ENCODE measurements at regions not wholly inside any gene's neighbourhood (a gene's known extent, or its start where the extent isn't known, plus 50 kb on each side); places are given as distances from the start of the nearest gene placed in this dataset.
"Not testable (repeated sequence)": the region's sequence is repeated elsewhere in the genome, so short reads cannot be mapped to it uniquely, and the experiment has no call there.

- not testable (repeated sequence) for DNase-seq (ENCODE audit: low spot score)
Observed at GRCh38 chr16:16561532-16561931, 182.6 kb downstream of the NPIPA7 start.

DNA sequence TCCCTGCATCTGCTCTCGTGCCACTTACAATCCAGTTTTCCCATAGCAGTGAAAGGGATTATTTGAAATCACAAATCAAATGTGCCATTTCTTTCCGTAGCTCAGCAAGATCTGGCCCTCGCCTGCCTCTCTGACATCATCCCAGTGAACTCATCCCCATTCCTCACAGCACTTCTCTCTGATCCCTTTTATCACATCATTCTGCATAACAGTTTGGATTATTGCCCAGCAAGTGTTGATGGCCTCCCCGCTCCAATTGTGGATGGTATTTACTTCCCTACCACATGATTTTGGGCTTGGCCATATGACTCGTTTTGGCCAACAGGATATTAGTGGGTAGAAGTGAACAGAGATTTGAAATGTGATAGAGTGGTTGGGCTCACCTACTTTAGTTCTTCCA lies 185.0 kb downstream of the NPIPA7 start:
- DNase-seq (ENCODE audit: low spot score), result not testable (repeated sequence)

DNA sequence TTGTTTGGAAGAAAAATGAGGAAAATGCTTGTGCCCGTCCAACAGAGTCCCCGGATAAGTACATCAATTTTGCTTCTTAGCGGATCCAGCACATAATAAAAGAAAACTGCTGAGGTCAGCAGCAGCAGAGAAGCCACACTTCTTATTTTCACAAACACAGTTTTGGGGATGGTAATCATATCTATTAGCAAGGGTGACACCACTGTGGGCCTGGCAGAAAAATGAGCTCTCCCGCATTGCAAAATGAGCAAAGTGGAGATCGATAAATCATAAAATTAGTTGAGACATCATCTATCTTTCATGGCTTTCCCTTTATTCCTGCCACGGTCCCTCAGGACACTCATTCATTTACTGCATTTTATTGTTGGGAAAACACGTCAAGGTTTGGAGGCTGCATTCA lies 186.4 kb downstream of the NPIPA7 start:
- not testable (repeated sequence) for DNase-seq (ENCODE audit: low spot score)

DNA sequence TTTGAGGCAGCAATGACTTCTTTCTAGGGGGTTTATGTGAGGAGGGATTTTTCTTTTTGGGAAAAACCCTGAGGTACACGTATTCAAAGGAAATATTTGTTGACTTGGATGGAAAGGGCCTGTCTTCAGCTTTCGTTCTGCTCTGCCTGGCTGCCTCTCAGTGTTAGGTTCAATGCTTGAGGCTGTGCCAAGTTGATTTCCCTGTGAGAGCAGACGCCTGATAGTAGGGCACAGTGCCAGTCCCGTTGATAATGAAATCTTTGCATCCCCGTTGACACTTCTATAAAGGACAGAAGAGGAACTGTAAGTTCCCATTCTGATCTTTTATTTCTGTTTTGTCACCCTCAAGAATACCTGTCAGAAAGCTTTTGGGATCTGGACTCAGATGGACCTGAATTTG lies 191.1 kb downstream of the NPIPA7 start:
- DNase-seq (ENCODE audit: low spot score), result peak; percentile 32

DNA sequence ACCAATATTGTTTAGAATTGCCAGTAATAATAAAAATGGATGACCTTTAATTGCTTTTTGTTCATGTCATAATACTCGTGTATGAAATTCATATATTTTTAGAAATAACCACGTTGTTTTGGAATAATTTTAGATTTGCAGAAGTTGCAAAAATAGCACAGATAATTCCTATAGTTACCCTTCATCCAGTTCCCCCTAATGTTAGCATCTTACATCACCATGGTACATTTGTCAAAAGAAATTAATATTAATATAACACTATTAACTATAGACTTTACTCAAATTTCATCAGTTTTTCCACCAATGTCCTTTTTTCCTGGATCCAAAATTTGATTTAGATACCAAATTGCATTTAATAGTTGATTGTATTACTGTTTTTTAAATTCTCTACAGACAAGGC lies 191.9 kb downstream of the NPIPA7 start:
- not testable (repeated sequence) for DNase-seq (ENCODE audit: low spot score)

GRCh38 chr16:16572130-16572774 lies 193.3 kb downstream of the NPIPA7 start:
- DNase-seq (ENCODE audit: low spot score), result not testable (repeated sequence)

DNA sequence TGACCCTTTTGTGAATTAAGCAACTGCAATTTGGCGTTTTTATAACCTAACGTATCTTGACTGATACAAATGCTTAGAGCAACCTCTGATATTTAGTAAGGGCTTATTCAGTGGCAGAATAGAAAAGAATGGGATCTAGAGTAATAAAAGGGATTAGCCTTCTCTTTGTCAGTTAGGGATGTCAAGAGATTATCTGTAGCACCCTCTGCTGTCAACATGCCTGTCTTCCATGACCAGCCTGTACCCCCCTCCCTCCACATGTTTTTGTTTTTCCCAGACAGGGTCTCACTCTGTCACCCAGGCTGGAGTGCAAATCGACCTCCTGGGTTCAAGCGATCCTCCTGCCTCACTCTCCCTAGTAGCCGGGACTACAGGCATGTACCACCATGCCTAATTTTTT lies 198.1 kb downstream of the NPIPA7 start:
- DNase-seq (ENCODE audit: low spot score), result not testable (repeated sequence)

DNA sequence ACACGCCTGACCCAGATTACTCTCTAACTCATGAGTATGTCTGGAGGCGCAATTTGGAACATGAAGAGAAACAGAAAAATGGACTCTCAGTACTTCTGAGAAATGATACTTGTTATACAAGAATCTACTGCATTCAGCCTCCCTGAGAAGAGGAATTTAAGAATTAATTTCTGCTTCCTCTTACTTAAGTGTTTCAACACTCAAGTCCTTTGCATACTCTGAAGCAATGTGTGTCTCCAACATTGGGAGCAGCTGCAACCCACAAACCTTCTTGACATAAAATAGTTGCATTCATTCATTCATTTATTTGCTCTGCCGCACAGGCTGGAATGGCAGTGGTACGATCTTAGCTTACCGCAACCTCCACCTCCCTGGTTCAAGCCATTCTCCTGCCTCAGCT lies 199.8 kb downstream of the NPIPA7 start:
- DNase-seq (ENCODE audit: low spot score), result no peak

DNA sequence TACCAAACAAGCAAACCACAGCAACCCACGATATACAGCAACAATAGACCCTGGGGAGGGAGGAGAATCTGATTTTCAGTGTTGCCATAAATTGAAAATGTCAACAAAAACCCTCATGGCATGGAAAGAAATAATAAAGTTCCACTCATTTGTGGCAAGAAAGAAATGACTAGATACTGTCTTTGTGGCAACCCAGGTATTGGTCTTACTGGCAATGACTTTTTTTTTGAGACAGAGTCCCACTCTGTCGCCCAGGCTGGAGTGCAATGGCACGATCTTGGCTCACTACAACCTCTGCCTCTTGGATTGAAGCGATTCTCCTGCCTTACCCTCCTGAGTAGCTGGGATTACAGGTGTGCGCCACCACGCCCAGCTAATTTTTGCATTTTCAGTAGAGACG lies 204.0 kb downstream of the NPIPA7 start:
- not testable (repeated sequence) for DNase-seq (ENCODE audit: low spot score)

DNA sequence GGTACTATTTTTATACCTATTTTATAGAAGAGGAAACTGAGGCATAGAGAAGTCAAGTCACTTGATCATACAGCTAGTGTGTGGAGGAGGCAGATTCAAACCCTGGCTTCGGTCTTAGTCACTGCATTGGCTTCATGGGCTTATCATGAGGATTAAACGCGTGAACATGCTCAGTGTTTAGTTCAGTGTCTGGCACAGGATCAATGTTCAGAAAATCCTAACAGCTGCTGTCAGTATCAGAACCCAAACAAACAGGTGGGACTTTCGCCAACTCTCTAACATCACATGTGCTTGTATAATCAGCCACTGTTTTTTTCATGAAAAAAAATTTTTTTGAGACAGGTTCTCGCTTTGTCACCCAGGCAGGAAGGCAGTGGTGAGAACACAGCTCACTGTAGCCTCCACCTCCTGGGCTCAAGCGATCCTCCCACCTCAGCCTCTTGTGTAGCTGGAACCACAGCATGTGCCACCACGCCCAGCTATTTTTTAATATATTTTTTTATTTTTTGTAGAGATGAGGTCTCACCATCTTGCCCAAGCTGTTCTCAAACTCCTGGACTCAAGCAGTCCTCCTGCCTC lies 207.2 kb downstream of the NPIPA7 start:
- not testable (repeated sequence) for DNase-seq (ENCODE audit: low spot score)

DNA sequence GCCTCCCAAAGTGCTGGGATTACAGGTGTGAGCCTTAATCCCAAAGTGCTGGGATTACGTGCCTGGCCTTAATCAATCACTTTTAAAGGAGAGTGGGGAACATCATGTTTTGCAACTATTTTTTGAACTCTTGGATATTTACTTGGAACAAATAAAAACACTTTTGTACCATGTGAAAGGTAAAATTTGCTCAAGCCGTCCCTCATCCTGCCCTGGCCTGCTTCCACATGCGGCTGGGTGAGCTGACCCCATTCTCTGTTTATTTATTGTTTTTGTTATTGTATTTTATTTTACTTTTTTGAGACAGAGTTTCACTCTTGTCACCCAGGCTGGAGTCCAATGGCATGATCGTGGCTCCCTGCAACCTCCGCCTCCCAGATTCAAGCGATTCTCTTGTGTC lies 208.0 kb downstream of the NPIPA7 start:
- DNase-seq (ENCODE audit: low spot score), result not testable (repeated sequence)

- DNase-seq (ENCODE audit: low spot score), result not testable (repeated sequence)
Observed at GRCh38 chr16:16588436-16588835, 209.5 kb downstream of the NPIPA7 start.

GRCh38 chr16:16590654-16591318 lies 211.8 kb downstream of the NPIPA7 start:
- not testable (repeated sequence) for DNase-seq (ENCODE audit: low spot score)

- DNase-seq (ENCODE audit: low spot score), result peak; percentile 32
Observed at GRCh38 chr16:16593156-16593863, 214.4 kb downstream of the NPIPA7 start.

DNA sequence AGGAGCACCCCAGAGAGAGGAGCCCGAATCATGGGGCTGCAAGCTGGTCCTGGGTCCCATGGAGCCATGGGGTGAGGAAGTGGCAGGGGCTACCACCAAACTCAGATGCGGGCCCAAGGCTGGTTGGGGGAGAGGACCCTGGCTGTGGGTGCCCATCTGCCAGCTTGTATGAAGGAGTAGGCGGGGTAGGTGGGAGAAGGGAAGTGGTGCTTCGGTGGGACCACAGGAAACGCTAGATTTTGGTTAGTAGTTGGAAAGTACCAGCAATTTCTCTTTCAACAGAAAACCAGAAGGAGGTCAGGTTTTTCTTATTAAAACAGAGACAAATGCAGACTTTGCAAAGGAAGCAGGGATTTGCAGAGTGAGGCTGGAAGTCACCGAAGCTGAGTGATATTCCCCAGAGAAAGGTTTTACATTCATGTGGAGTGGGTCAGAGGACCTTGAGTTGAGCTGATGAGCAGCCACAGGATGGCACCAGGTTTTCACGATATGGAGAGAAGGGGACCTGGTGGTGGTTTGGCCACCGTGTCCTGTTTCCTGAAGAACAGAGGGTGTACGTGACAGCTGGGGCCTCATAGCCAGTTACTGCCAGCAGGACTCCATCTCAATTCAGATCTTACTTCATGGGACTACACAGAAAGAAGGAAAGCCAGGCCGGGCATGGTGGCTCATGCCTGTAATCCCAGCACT lies 216.2 kb downstream of the NPIPA7 start:
- not testable (repeated sequence) for DNase-seq (ENCODE audit: low spot score)

DNA sequence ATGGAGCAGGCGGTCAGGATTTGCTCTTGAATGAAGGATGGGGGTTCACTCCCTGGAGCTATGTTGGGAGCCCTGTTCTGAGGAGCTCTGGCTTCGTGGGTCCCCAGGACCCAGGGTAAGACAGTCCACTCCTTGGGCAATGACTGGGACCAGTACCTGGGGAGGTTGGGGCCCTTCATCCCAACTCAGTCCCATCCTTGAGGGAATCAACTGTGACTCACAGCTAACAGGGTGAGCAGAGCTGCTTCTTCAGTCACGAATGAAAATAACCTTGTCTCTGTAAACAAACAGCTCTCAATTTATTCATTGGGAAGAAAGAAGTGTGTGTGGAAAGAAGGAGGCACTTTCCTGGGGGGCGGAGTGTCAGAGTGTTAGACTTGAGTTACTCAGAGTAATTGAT lies 222.3 kb downstream of the NPIPA7 start:
- DNase-seq (ENCODE audit: low spot score), result not testable (repeated sequence)

DNA sequence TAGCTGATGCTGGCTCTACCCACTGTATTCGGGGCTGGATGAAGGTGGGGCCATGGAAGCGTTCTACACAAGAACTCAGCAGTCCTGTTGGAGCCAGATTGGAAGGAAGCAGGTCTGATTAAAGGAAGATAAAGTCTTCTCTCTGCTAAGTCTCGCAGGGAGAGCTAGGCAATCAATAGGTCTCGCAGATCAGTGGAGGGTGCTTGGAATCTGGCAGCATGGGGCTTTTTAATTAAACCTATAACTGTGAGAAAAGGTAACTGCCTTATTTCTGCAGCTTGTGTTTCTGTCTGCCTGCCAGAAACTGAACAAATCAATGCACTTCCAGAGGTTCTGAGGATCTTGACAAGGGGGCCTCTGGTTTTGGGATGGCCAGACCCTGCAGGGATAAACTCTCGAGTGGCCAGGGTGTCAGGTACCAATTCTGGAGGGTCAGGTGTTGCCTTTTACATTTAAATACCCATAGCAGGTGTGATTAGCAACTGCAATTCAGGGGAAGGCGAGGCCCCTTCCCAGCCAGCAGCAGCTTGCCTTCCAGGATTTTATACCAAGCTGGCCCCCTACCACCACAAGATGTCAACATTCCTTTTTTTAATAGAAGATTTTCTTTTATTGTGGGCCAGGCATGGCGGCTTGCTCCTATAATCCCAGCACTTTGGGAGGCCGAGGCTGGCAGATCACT lies 228.6 kb downstream of the NPIPA7 start:
- DNase-seq (ENCODE audit: low spot score), result not testable (repeated sequence)

DNA sequence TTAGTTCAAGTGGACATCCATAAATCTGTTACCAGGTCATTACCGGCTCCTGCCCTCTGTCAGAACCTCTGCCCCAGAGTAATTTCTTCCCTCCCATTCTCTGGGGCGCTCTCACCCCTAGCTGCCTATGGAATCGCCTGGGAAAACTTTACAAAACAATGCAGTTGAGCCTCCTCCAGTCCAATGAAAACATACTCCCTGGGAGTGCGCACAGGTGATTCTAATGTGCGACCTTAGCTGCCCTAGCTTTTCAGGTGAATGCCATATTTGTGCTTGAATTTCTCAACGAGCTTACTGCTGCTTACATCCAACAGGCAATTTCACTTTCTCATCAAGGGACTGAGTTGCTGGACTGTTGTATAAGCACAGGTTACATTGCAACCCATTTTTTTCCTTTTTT lies 230.7 kb downstream of the NPIPA7 start:
- DNase-seq (ENCODE audit: low spot score), result not testable (repeated sequence)

GRCh38 chr16:16610389-16610967 lies 231.5 kb downstream of the NPIPA7 start:
- DNase-seq (ENCODE audit: low spot score), result not testable (repeated sequence)

DNA sequence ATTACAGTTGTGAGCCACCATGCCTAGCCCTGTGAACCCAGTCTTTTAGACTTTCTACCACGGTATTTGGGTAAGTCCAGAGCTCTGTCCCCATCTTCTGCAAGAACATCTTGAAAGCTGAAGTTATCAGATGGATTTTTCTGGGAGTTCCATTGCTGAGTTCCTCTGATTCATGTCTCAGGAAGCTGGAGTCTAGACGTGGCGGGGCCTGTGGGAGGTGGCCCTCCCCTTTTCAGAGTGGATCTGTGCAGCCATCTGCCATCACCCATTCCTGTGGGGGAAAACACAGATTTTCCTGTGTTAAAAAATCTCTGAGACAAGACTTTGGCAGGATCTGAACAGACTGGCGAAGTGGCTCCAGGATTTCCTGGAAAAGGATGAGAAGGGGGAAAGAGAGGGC lies 234.3 kb downstream of the NPIPA7 start:
- DNase-seq (ENCODE audit: low spot score), result not testable (repeated sequence)

- not testable (repeated sequence) for DNase-seq (ENCODE audit: low spot score)
Observed at GRCh38 chr16:16614484-16614883, 235.5 kb downstream of the NPIPA7 start.

Measured in mucosa of gallbladder (tissue), 1 donor.